MM.1S (cell line): ENCODE measurements at regions not wholly inside any gene's neighbourhood (a gene's known extent, or its start where the extent isn't known, plus 50 kb on each side); places are given as distances from the start of the nearest gene placed in this dataset.

Experiments used
- EZH2 ChIP-seq: fragments of 300-600 bp; sonication (generic); optimal IDR thresholded peaks from 2 replicates; pipeline ENCODE3; 2017; ENCODE audit warnings: low read depth, mild to moderate bottlenecking, antibody characterized with exemption, low read length, mixed read lengths
- EZH2phosphoT487 ChIP-seq: fragments of 300-600 bp; sonication (generic); IDR thresholded peaks from 2 replicates; pipeline ENCODE4 v1.6.1; 2018; ENCODE audit warnings: antibody characterized with exemption, low read length
- TF ChIP-seq, protein P1 (sequence below): fragments of 300-600 bp; sonication (generic); IDR thresholded peaks from 2 replicates; pipeline ENCODE4 v1.5.1; 2016; ENCODE audit warnings: antibody characterized with exemption, low read length, mixed read lengths

DNA sequence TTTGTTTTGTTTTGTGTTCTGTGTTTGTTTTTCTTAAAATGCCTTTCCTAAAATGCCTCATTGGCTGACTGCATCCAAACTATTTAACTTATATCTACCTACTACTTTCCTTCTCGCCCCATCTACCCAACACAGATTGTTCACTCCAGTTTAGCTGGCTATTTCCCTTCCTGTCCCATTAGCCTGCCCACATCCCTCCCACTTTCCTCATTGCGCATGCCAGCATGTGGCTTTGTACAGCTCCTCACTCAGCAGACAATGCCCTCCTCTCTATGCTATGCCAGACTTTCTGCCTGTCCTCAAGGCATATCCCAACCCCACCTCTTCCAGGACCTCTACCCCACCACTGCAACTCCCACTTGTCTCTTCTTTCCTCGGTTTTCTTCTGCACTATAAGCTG is 94.7 kb upstream of the C1orf21 start:
- TF ChIP-seq EZH2, result no peak
- TF ChIP-seq, protein P1, sequence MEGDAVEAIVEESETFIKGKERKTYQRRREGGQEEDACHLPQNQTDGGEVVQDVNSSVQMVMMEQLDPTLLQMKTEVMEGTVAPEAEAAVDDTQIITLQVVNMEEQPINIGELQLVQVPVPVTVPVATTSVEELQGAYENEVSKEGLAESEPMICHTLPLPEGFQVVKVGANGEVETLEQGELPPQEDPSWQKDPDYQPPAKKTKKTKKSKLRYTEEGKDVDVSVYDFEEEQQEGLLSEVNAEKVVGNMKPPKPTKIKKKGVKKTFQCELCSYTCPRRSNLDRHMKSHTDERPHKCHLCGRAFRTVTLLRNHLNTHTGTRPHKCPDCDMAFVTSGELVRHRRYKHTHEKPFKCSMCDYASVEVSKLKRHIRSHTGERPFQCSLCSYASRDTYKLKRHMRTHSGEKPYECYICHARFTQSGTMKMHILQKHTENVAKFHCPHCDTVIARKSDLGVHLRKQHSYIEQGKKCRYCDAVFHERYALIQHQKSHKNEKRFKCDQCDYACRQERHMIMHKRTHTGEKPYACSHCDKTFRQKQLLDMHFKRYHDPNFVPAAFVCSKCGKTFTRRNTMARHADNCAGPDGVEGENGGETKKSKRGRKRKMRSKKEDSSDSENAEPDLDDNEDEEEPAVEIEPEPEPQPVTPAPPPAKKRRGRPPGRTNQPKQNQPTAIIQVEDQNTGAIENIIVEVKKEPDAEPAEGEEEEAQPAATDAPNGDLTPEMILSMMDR, result no peak
- no peak for TF ChIP-seq EZH2phosphoT487
